Activated naive CD4-positive, alpha-beta T cell treated with anti-CD3 and anti-CD28 coated beads, Interleukin-2, amount 50 U/mL, for 24 hours (primary cell): ENCODE measurements at regions not wholly inside any gene's neighbourhood (a gene's known extent, or its start where the extent isn't known, plus 50 kb on each side); places are given as distances from the start of the nearest gene placed in this dataset.

Source experiments
- H3K27ac Mint-ChIP-seq: one replicate; pipeline ENCODE4 v1.8.0; 2021; ENCODE audit warnings: mild to moderate bottlenecking, mixed read lengths
- H3K27me3 Mint-ChIP-seq: one replicate; pipeline ENCODE4 v1.8.0; 2021; ENCODE audit warnings: mixed read lengths
- H3K36me3 Mint-ChIP-seq: one replicate; pipeline ENCODE4 v1.8.0; 2021; ENCODE audit warnings: mixed read lengths
- H3K4me1 Mint-ChIP-seq: one replicate; pipeline ENCODE4 v1.8.0; 2021; ENCODE audit warnings: mixed read lengths
- H3K4me3 Mint-ChIP-seq: one replicate; pipeline ENCODE4 v1.8.0; 2021; ENCODE audit warnings: mild to moderate bottlenecking, mixed read lengths
- H3K9me3 Mint-ChIP-seq: one replicate; pipeline ENCODE4 v1.8.0; 2021; ENCODE audit warnings: mixed read lengths

DNA sequence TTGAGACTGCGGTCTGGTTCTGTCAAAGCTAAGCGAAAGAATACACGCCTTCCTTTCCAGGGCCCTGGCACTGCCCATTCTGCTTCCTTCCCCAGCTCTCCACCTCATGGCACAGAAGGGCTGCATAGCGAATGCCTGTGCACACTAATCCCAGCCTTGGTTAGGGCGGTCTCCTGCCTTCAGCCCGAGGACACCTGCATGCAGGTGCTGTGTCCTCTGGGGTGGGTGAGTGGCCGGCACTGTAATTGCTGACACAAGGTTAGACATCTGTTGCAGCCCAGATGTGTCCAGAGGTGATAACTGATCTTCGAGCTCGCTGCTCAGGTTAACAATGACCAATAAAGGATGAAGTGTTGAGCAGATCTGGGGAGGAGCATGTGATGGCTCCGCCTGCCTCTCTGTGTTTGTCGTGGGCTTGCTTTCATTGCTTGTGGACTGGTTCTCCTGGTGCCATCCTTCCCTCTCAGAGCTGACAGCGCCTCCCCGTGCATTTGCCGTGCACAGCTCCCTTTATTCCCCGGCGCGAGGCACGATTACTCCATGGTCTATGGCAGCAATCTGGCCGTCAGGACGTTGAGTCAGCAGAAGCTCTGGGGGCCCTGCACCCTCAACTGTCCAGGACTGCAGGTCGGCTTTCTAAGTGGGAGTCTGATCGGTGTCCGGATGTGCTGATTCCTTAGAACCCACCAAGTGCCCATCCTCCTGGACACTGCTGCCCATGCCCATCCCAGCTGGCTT, 1088.2 kb downstream of the BRD1 start:
- H3K4me1 Mint-ChIP-seq = no peaks in the 10 kb centered on the region
- H3K27ac Mint-ChIP-seq = no peak overlapping the region
- H3K36me3 Mint-ChIP-seq = no peaks in the 10 kb centered on the region
- H3K9me3 Mint-ChIP-seq = no peaks in the 10 kb centered on the region
- H3K27me3 Mint-ChIP-seq = no peaks in the 10 kb centered on the region
- no peak overlapping the region for H3K4me3 Mint-ChIP-seq

DNA sequence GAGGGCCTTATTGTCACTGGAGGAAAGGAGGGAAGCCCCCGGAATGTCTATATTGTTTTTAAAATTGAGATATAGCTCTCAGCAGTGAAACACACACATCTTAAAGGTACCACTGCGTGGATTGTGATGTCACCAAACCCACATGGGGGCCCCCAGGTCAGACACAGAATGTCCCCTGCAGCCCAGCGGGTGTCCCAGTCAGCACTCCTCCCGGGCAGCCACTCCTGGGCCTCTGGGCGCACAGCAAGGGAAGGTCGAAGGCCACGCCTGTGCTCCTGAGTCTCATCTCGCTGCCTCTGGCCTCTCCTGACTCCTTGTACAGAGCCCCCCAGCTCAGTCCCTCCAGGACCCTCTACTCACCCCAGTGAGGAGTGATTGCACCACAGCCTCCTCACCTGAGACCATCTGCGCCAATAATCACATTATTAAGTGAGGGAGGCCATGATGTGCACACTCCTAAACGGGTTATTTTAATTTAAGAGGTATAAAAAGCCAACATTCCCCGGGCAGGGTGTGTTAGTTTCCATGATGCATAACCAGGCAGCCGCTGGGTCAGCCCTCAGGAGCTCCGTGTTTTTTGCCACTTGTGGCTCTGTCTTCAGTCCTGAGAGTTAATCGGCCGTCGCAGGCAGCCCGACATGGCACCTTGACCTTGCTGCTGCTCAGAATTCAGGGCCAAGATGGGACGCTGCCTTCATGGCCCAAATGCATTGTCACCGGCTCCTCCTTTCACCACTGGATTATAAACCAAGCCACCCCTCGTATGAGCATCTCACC, 1089.3 kb downstream of the BRD1 start:
- no peaks in the 10 kb centered on the region for H3K27me3 Mint-ChIP-seq
- no peaks in the 10 kb centered on the region for H3K4me1 Mint-ChIP-seq
- no peaks in the 10 kb centered on the region for H3K9me3 Mint-ChIP-seq
- H3K27ac Mint-ChIP-seq = no peak overlapping the region
- no peak overlapping the region for H3K4me3 Mint-ChIP-seq
- H3K36me3 Mint-ChIP-seq = no peaks in the 10 kb centered on the region

DNA sequence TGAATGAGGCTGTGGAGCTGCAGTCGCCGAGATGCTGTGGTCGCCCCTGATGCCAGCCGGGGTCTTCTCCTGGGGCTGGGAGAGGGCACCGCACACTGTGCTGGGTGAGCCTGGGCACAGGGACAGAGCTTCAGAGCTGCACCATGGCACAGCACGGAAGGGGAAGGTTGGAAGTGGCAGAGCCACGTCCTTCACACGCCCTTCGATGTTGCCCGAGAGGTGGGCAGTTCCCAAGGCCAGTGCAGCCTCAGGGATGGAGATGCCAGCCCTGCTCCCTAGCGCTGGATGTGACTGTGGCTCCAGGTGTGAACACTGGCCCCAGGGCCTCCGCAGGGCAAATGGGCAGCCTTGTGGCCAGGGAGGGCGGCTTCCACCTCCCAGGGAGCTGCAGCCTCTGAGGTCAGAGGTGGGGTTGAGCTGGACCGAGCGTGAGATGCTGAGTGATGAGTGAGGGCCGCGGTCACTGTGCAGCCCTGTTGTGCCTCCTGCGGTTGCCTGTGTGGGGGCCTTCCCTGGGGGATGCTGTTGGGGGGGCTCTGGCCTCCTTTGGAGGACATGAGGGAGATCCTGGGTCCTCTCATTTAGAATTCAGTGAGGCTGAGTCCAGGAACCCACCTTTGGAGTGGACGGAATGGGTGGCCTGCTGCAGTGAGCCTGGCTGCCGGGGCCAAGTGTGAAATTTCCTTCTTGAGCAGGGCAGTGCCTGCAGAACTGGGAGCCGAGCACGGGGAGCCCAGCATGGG, 1090.0 kb downstream of the BRD1 start:
- H3K4me1 Mint-ChIP-seq = no peaks in the 10 kb centered on the region
- no peaks in the 10 kb centered on the region for H3K27me3 Mint-ChIP-seq
- no peaks in the 10 kb centered on the region for H3K36me3 Mint-ChIP-seq
- no peak overlapping the region for H3K27ac Mint-ChIP-seq
- no peaks in the 10 kb centered on the region for H3K9me3 Mint-ChIP-seq
- no peak overlapping the region for H3K4me3 Mint-ChIP-seq

GRCh38 chr22:48736593-48737460, 1090.8 kb downstream of the BRD1 start:
- no peak overlapping the region for H3K4me3 Mint-ChIP-seq
- no peaks in the 10 kb centered on the region for H3K27me3 Mint-ChIP-seq
- H3K27ac Mint-ChIP-seq = no peak overlapping the region
- no peaks in the 10 kb centered on the region for H3K9me3 Mint-ChIP-seq
- H3K36me3 Mint-ChIP-seq = no peaks in the 10 kb centered on the region
- H3K4me1 Mint-ChIP-seq = no peaks in the 10 kb centered on the region

- Mint-ChIP-seq H3K9me3 (no peaks in the 10 kb centered on the region), H3K27ac (no peak overlapping the region), H3K36me3 (no peaks in the 10 kb centered on the region), H3K4me3 (no peak overlapping the region), H3K27me3 (peaks cover 4% of the 10 kb centered on the region), H3K4me1 (no peaks in the 10 kb centered on the region)
These were observed 1092.7 kb downstream of the BRD1 start for GRCh38 chr22:48734961-48735360.

DNA sequence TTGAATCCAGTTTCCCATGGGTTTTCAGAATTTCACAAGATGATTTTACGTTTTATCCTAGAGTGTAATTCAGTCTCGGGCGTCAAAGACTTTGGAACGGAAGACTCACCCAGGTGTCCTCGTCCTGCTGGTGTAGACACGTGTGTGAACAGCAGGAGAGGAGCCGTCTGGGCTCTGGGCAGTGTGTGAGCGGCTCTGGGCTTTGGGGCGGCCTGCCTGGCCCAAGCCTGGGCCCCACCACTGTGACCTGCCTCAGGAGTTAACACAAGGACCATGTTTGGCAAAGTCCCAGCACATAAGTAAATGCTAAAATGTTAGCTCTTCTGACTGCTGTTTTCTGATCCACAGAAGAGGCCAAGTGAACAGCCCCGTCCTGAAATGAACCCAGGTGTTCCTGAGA, 1093.3 kb downstream of the BRD1 start:
- no peaks in the 10 kb centered on the region for H3K4me1 Mint-ChIP-seq
- no peak overlapping the region for H3K4me3 Mint-ChIP-seq
- H3K9me3 Mint-ChIP-seq = no peaks in the 10 kb centered on the region

GRCh38 chr22:48729499-48730171, 1098.0 kb downstream of the BRD1 start:
- Mint-ChIP-seq H3K36me3 (no peaks in the 10 kb centered on the region), H3K27ac (no peak overlapping the region), H3K4me1 (no peaks in the 10 kb centered on the region), H3K4me3 (no peak overlapping the region), H3K9me3 (peaks cover 9% of the 10 kb centered on the region), H3K27me3 (peaks cover 5% of the 10 kb centered on the region)

More for the DNA sequence above, 1093.3 kb downstream of the BRD1 start:
- no peaks in the 10 kb centered on the region for H3K36me3 Mint-ChIP-seq
- H3K27ac Mint-ChIP-seq = no peak overlapping the region
- peaks cover 4% of the 10 kb centered on the region for H3K27me3 Mint-ChIP-seq

DNA sequence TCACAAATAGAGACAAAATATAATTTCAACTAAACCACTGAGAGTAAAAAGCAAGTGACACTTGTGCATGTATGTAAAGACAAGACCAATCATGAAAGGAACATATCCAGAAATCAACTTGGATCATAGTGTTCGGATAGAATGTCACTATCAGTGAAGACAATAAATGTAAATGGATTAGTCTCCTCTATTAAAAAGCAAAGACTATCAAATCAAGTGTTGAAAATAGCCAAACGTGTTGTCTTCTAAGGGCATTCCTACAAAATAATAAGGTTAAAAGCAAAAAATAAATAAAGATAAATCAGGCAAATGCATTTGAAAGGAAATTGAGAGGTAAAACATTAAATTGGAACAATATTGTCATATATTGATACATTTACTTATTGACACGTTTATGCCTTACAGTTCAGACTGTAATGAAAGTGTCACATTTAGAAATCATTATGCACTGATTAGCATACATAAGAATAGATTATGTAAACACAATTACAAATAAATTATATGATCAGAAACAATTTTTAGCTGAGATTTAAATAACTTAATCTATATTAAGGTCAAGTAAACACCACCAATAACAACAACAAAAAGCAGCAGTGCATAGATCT, 1100.1 kb downstream of the BRD1 start:
- Mint-ChIP-seq H3K4me1 (no peaks in the 10 kb centered on the region), H3K4me3 (no peak overlapping the region), H3K36me3 (no peaks in the 10 kb centered on the region), H3K9me3 (peaks cover 9% of the 10 kb centered on the region), H3K27me3 (peaks cover 5% of the 10 kb centered on the region), H3K27ac (no peak overlapping the region)

DNA sequence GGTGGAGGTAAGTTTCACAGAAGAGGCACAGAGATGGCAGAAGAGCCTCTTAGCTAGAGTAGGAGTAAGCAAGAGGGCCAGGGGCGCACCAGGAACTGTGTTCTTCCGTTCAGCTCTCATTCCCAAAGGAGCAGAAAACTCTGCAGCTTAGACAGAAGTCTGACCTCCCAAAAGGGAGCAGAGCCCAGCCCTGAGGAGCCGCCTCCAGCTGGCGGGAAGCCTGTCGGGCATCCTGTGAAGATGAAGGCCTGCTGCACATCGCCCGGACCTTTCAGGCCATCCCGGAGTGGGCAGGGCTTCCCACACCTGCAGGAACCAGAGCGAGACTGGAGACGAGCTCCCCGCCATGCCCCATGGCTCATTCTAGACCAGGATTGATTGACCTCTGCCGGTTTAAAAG, 1102.8 kb downstream of the BRD1 start:
- Mint-ChIP-seq H3K36me3 (no peaks in the 10 kb centered on the region), H3K4me1 (no peaks in the 10 kb centered on the region), H3K9me3 (peaks cover 9% of the 10 kb centered on the region), H3K4me3 (no peak overlapping the region), H3K27ac (no peak overlapping the region), H3K27me3 (peaks cover 2% of the 10 kb centered on the region)

- Mint-ChIP-seq H3K27me3 (no peaks in the 10 kb centered on the region), H3K36me3 (no peaks in the 10 kb centered on the region), H3K27ac (no peak overlapping the region), H3K4me1 (no peaks in the 10 kb centered on the region), H3K4me3 (no peak overlapping the region), H3K9me3 (peaks cover 9% of the 10 kb centered on the region)
These were observed 1105.0 kb downstream of the BRD1 start for GRCh38 chr22:48722661-48723060.

DNA sequence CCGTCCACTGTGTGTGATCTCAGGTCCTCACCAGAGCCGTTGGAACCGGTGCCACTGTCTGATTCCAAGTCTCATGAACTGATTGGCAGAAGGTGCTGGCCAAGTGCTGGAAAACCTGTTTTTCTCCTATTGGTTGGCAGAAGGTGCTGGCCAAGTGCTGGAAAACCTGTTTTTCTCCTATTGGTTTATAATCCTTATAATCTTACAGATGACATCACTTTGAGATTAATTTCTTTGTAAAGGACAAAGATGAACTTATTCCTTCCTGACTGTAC, 1106.3 kb downstream of the BRD1 start:
- H3K27me3 Mint-ChIP-seq = no peaks in the 10 kb centered on the region
- H3K4me3 Mint-ChIP-seq = no peak overlapping the region
- no peaks in the 10 kb centered on the region for H3K36me3 Mint-ChIP-seq
- H3K4me1 Mint-ChIP-seq = no peaks in the 10 kb centered on the region
- H3K9me3 Mint-ChIP-seq = no peaks in the 10 kb centered on the region
- H3K27ac Mint-ChIP-seq = no peak overlapping the region

DNA sequence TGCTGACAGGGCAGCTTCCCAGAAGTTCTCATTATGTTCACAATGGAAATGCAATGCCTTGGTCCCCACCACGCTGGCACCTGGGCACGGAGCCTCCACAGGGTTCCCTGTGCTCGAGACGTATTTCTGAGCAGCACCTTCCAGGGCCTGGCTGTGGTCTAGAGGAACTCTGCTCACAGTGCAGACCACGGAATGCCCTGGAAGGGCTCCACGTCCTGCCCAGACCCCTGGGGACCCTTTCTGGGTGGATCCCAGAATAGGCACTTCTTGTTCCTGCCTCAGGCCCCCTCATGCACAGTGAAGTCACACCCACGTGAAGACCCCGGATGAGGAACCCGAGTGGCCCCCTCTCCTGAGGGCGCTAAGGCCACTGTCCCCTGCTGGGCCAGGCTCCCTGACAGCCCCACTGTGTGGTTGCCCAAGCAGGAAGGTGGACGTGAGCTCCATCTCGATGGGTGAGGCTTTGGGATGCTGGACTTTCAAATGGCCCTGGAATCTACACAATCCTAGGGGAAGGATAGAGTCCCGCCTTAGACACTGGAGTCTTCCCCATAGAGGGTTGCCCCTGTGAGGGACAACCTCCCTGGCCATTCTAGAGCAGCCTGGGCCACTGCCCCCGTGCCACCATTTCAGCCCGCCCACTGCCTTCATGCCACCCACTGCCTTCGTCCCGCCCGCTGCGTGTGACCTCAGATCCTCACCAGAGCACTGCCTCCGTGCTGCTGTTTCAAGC, 1106.8 kb downstream of the BRD1 start:
- H3K4me3 Mint-ChIP-seq = no peak overlapping the region
- H3K27ac Mint-ChIP-seq = no peak overlapping the region
- H3K36me3 Mint-ChIP-seq = no peaks in the 10 kb centered on the region
- H3K27me3 Mint-ChIP-seq = no peaks in the 10 kb centered on the region
- H3K9me3 Mint-ChIP-seq = no peaks in the 10 kb centered on the region
- no peaks in the 10 kb centered on the region for H3K4me1 Mint-ChIP-seq

- Mint-ChIP-seq H3K27me3 (no peaks in the 10 kb centered on the region), H3K9me3 (no peaks in the 10 kb centered on the region), H3K4me3 (no peak overlapping the region), H3K4me1 (no peaks in the 10 kb centered on the region), H3K27ac (no peak overlapping the region), H3K36me3 (no peaks in the 10 kb centered on the region)
These were observed 1107.6 kb downstream of the BRD1 start for GRCh38 chr22:48719978-48720661.
